AG04450 (cell line): ENCODE measurements at regions not wholly inside any gene's neighbourhood (a gene's known extent, or its start where the extent isn't known, plus 50 kb on each side); places are given as distances from the start of the nearest gene placed in this dataset.

Source experiments
- CTCF ChIA-PET: fragments of 300-600, 350-600 bp; formaldehyde crosslinking; extraction: SDS; loops from one replicate; lab custom pipeline; 2022; ENCODE audit warnings: antibody characterized with exemption, inconsistent platforms; lab: Charles Lee
- POLR2A ChIA-PET: fragments of 350-600 bp; formaldehyde crosslinking; extraction: SDS; loops from one replicate; lab custom pipeline; 2021; ENCODE audit warnings: antibody characterized with exemption, inconsistent platforms; lab: Yijun Ruan, JAX
- DNase-seq: peaks from one replicate; pipeline ENCODE4 v3.0.0-alpha.2; 2011; ENCODE audit warnings: low read depth, low spot score
- H3K27ac ChIP-seq: one replicate; pipeline ENCODE4 v1.5.1; 2012; ENCODE audit warnings: low read depth, low read length, control low read depth
- H3K27me3 ChIP-seq: one replicate; pipeline ENCODE4 v1.6.0; 2012; ENCODE audit warnings: low read length; ENCODE audit not compliant: control insufficient read depth, insufficient read depth
- H3K4me3 ChIP-seq: 2 replicates; pipeline ENCODE4 v1.5.1; 2011; ENCODE audit warnings: mild to moderate bottlenecking, low read depth, low read length, control low read depth
- H3K9me3 ChIP-seq: 2 replicates; pipeline ENCODE4 v1.5.1; 2012; ENCODE audit warnings: low read length; ENCODE audit not compliant: control insufficient read depth, insufficient read depth
- TF ChIP-seq, protein P1 (sequence below): IDR thresholded peaks from 2 replicates; pipeline ENCODE4 v1.5.1; 2011; ENCODE audit warnings: low read depth, low read length, control low read depth, inconsistent platforms

DNA sequence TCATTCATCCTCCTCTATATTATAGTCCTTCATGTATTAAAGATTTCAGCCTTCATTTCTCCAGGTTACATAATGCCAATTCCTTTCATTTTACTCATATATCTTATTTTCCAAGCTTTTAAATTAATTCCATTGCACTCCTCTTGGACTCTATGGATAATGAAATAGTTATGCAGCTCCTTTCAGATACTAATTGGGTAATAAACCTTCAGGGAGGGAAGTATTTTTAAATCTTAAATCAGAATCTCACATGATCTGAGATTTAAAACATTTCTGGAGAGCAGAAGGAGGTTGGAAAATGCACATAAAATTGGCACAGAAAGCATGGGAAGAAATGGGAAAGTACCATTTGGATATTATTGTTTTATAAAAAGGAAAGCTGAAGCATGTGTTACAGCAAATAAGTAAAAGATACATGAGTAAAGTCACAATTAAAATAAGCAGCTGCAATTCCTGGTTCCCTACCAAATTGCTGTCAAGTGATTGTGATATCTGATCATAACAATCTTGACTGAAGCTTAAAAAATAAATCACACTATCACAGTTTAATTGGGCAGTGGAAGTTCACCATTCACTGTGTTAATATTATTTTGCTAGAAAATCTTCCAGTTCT lies 257.9 kb upstream of the NREP start:
- no peak overlapping the region for H3K27ac ChIP-seq
- H3K4me3 ChIP-seq: no peak overlapping the region
- POLR2A ChIA-PET: interaction anchor here (0.6 kb wide), 1 partner anchor 1043 kb away, joined by 4 read pairs; no protein-coding TSS in a partner anchor

DNA sequence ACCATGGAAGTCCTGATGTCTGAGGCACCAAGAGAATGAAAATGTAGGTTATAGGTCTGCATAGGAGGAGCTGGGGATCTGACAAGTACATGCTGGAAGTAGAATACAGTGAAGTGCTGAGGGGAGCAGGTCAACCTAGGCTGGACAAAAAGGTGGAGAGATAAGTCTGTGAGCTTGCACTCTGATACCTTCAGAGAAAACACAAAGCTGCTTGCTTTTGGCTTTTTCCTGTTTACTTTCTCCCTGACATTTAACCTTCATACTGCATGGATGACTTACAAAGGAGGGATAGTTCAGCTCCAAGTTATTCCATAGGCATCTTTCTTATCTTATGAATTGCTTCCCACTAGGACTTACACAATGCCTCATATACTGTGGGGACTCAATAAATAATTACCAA lies 256.7 kb upstream of the NREP start:
- TF ChIP-seq, protein P1, sequence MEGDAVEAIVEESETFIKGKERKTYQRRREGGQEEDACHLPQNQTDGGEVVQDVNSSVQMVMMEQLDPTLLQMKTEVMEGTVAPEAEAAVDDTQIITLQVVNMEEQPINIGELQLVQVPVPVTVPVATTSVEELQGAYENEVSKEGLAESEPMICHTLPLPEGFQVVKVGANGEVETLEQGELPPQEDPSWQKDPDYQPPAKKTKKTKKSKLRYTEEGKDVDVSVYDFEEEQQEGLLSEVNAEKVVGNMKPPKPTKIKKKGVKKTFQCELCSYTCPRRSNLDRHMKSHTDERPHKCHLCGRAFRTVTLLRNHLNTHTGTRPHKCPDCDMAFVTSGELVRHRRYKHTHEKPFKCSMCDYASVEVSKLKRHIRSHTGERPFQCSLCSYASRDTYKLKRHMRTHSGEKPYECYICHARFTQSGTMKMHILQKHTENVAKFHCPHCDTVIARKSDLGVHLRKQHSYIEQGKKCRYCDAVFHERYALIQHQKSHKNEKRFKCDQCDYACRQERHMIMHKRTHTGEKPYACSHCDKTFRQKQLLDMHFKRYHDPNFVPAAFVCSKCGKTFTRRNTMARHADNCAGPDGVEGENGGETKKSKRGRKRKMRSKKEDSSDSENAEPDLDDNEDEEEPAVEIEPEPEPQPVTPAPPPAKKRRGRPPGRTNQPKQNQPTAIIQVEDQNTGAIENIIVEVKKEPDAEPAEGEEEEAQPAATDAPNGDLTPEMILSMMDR: no peak
- no peaks in the 10 kb centered on the region for H3K27me3 ChIP-seq
- no peaks in the 10 kb centered on the region for H3K9me3 ChIP-seq
- no peak overlapping the region for H3K27ac ChIP-seq
- POLR2A ChIA-PET: no interaction called here
- H3K4me3 ChIP-seq: no peak overlapping the region
- no peak for DNase-seq
- CTCF ChIA-PET: no interaction called here

More for the DNA sequence above, 257.9 kb upstream of the NREP start:
- Histone ChIP-seq H3K9me3 (no peaks in the 10 kb centered on the region), H3K27me3 (no peaks in the 10 kb centered on the region)
- DNase-seq: no peak
- CTCF ChIA-PET: no interaction called here
- TF ChIP-seq, protein P1: no peak

DNA sequence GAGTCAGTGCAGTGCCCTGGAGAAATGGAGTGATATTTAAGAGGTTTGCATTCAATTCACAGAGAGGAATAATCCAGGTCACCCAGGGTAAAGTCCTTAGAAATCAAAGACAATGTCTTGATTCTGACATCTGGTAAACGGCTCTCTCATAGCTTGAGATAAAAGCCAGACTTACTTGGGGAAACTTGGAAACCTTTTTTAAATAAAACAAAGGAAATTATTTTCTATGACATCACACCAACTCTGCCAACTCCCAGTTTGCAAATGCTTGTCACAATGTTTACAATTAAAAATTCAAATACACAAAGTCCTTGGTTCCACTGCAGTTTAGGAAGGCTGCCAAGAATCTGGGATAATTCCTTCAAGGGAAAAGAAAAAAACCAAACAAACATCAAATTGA lies 255.1 kb upstream of the NREP start:
- POLR2A ChIA-PET: no interaction called here
- Histone ChIP-seq H3K4me3 (no peak overlapping the region), H3K27me3 (no peaks in the 10 kb centered on the region), H3K9me3 (no peaks in the 10 kb centered on the region), H3K27ac (no peak overlapping the region)
- DNase-seq: no peak
- TF ChIP-seq, protein P1: no peak
- CTCF ChIA-PET: no interaction called here

DNA sequence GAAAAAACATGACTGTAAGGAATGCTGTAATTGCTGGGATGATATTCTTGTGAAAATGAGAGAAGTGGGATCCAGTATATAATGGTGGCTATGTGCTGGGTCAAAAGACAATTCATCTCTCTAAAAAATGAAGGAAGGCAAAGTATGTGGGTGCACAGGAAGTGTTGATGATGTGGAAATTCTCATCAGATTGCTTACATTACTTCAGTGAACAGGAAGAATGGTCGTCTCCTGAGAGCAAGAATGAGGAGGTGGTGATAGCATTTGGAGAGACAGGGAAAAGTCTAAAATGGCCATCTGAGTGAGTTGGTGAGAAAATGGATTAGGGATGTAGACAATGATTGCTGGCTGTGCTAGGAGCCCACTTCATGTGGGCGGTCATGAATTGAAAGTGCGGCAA lies 253.5 kb upstream of the NREP start:
- CTCF ChIA-PET: no interaction called here
- H3K27me3 ChIP-seq: no peaks in the 10 kb centered on the region
- no peak overlapping the region for H3K4me3 ChIP-seq
- POLR2A ChIA-PET: no interaction called here
- H3K9me3 ChIP-seq: no peaks in the 10 kb centered on the region
- no peak overlapping the region for H3K27ac ChIP-seq
- DNase-seq: no peak
- TF ChIP-seq, protein P1: no peak

DNA sequence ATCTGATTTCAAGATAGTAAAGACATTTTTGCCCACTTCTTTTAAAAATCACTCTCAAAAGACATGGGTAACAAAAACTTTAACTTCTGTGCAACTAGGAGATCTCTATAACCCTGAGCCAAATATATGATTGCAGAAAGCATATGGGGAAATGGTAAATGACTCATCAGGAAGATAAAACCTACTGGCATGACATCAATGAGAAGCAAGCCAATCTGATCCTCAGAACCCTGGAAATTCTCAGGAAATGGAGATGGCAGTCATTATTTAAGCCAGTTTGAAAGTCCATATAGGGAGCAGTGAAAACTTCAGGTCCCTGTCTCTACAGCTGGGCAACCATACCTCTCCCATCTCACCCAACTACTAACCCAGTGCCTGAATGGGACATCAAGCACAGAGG lies 249.7 kb upstream of the NREP start:
- Histone ChIP-seq H3K4me3 (no peak overlapping the region), H3K9me3 (no peaks in the 10 kb centered on the region), H3K27me3 (no peaks in the 10 kb centered on the region), H3K27ac (no peak overlapping the region)
- CTCF ChIA-PET: no interaction called here
- DNase-seq: no peak
- TF ChIP-seq, protein P1: no peak
- POLR2A ChIA-PET: no interaction called here
